ENCODE measurements at regions not wholly inside any gene's neighbourhood (a gene's known extent, or its start where the extent isn't known, plus 50 kb on each side); places are given as distances from the start of the nearest gene placed in this dataset.
"Not testable (repeated sequence)": the region's sequence is repeated elsewhere in the genome, so short reads cannot be mapped to it uniquely, and the experiment has no call there.

- Histone ChIP-seq H3K27me3 (ENCODE audit: control insufficient read depth, insufficient read depth, low read length) (no peaks in the 10 kb centered on the region), H3K36me3 (ENCODE audit: control insufficient read depth, insufficient read depth, low read length) (no peaks in the 10 kb centered on the region), H3K4me3 (ENCODE audit: low read depth, low read length) (no peak overlapping the region)
- TF ChIP-seq, protein P1, sequence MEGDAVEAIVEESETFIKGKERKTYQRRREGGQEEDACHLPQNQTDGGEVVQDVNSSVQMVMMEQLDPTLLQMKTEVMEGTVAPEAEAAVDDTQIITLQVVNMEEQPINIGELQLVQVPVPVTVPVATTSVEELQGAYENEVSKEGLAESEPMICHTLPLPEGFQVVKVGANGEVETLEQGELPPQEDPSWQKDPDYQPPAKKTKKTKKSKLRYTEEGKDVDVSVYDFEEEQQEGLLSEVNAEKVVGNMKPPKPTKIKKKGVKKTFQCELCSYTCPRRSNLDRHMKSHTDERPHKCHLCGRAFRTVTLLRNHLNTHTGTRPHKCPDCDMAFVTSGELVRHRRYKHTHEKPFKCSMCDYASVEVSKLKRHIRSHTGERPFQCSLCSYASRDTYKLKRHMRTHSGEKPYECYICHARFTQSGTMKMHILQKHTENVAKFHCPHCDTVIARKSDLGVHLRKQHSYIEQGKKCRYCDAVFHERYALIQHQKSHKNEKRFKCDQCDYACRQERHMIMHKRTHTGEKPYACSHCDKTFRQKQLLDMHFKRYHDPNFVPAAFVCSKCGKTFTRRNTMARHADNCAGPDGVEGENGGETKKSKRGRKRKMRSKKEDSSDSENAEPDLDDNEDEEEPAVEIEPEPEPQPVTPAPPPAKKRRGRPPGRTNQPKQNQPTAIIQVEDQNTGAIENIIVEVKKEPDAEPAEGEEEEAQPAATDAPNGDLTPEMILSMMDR (IDR thresholded peaks at IDR 0.05; ENCODE audit: insufficient read depth, low read depth, low read length), result no peak
- POLR2A ChIA-PET, result no interaction called here
- CTCF ChIA-PET, result interaction anchor here (1.0 kb wide), 1 partner anchor 247 kb away, joined by 3 read pairs; no protein-coding TSS in a partner anchor
- no peak for DNase-seq (ENCODE audit: low read depth)
Observed at GRCh38 chr21:22192766-22193165, 1194.6 kb downstream of the NCAM2 start.

GRCh38 chr21:22194986-22195385, 1196.8 kb downstream of the NCAM2 start:
- CTCF ChIA-PET, POLR2A ChIA-PET: not testable (repeated sequence)

GRCh38 chr21:22200378-22201092, 1202.3 kb downstream of the NCAM2 start:
- no peak for DNase-seq (ENCODE audit: low read depth)
- Histone ChIP-seq H3K36me3 (ENCODE audit: control insufficient read depth, insufficient read depth, low read length) (no peaks in the 10 kb centered on the region), H3K4me3 (ENCODE audit: low read depth, low read length) (no peak overlapping the region), H3K27me3 (ENCODE audit: control insufficient read depth, insufficient read depth, low read length) (no peaks in the 10 kb centered on the region)
- ChIA-PET POLR2A (no interaction called here), CTCF (no interaction called here)
- TF ChIP-seq, protein P1 (IDR thresholded peaks at IDR 0.05; ENCODE audit: insufficient read depth, low read depth, low read length), result no peak

More at GRCh38 chr21:22194986-22195385, 1196.8 kb downstream of the NCAM2 start:
- DNase-seq (ENCODE audit: low read depth); H3K4me3 ChIP-seq (ENCODE audit: low read depth, low read length); H3K36me3 ChIP-seq (ENCODE audit: control insufficient read depth, insufficient read depth, low read length); H3K27me3 ChIP-seq (ENCODE audit: control insufficient read depth, insufficient read depth, low read length): not testable (repeated sequence)

- Histone ChIP-seq H3K27me3 (ENCODE audit: control insufficient read depth, insufficient read depth, low read length) (no peaks in the 10 kb centered on the region), H3K4me3 (ENCODE audit: low read depth, low read length) (no peak overlapping the region), H3K36me3 (ENCODE audit: control insufficient read depth, insufficient read depth, low read length) (no peaks in the 10 kb centered on the region)
- ChIA-PET CTCF (no interaction called here), POLR2A (no interaction called here)
- TF ChIP-seq, protein P1 (IDR thresholded peaks at IDR 0.05; ENCODE audit: insufficient read depth, low read depth, low read length), result no peak
- no peak for DNase-seq (ENCODE audit: low read depth)
Observed at GRCh38 chr21:22201126-22201525, 1202.9 kb downstream of the NCAM2 start.

GRCh38 chr21:22201669-22202068, 1203.5 kb downstream of the NCAM2 start:
- no peak for DNase-seq (ENCODE audit: low read depth)
- TF ChIP-seq, protein P1 (IDR thresholded peaks at IDR 0.05; ENCODE audit: insufficient read depth, low read depth, low read length), result no peak
- CTCF ChIA-PET, result no interaction called here

DNA sequence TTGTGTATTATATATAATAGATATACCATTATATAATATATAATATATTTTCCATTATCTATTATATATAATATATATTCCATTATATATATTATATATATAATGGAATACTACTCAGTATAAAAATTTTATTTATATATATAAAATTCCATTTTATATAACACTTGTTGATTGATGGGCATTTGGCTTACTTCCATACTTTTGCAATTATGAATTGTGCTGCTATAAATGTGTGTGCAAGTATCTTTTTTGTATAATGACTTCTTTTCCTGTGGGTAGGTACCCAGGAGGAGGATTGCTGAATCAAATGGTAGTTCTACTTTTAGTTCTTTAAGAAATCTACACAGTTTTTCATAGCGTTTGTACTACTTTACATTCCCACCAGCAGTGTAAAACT, 1211.1 kb downstream of the NCAM2 start:
- Histone ChIP-seq H3K27me3 (ENCODE audit: control insufficient read depth, insufficient read depth, low read length) (no peaks in the 10 kb centered on the region), H3K36me3 (ENCODE audit: control insufficient read depth, insufficient read depth, low read length) (no peaks in the 10 kb centered on the region; the same call in 1 of the 2 replicates), H3K4me3 (ENCODE audit: low read depth, low read length) (no peak overlapping the region)
- POLR2A ChIA-PET, result no interaction called here
- DNase-seq (ENCODE audit: low read depth), result no peak
- CTCF ChIA-PET, result no interaction called here
- TF ChIP-seq, protein P1 (IDR thresholded peaks at IDR 0.05; ENCODE audit: insufficient read depth, low read depth, low read length), result no peak

More at GRCh38 chr21:22201669-22202068, 1203.5 kb downstream of the NCAM2 start:
- POLR2A ChIA-PET, result no interaction called here
- Histone ChIP-seq H3K27me3 (ENCODE audit: control insufficient read depth, insufficient read depth, low read length) (no peaks in the 10 kb centered on the region), H3K4me3 (ENCODE audit: low read depth, low read length) (no peak overlapping the region), H3K36me3 (ENCODE audit: control insufficient read depth, insufficient read depth, low read length) (no peaks in the 10 kb centered on the region)
